Activated CD8-positive, alpha-beta T cell treated with anti-CD3 and anti-CD28 coated beads, Interleukin-2, amount 10 ng/mL, durations not matched to agents 7 days and 5 days (primary cell): ENCODE measurements at regions not wholly inside any gene's neighbourhood (a gene's known extent, or its start where the extent isn't known, plus 50 kb on each side); places are given as distances from the start of the nearest gene placed in this dataset.

Experiments
- ATAC-seq: fragments of 150-1000 bp; cut with Tn5 transposase; one replicate; pipeline ENCODE4 v1.10.0; 2021; ENCODE audit warnings: moderate library complexity
- CTCF ChIA-PET: fragments of 350-600 bp; sonication (Branson Sonifier 250); formaldehyde crosslinking; loops from one replicate; lab custom pipeline; 2021; ENCODE audit warnings: antibody characterized with exemption; lab: Charles Lee
- POLR2A ChIA-PET: fragments of 350-600 bp; sonication (Branson Sonifier 250); formaldehyde crosslinking; loops from one replicate; lab custom pipeline; 2021; ENCODE audit warnings: antibody characterized with exemption; lab: Charles Lee
- DNase-seq: peaks from one replicate; pipeline ENCODE4 v3.0.0-alpha.2; 2020
- H3K27ac Mint-ChIP-seq: one replicate; pipeline ENCODE4 v1.8.0; 2021; ENCODE audit warnings: mild to moderate bottlenecking, mixed read lengths
- H3K27me3 Mint-ChIP-seq: one replicate; pipeline ENCODE4 v1.8.0; 2021; ENCODE audit warnings: low read depth, mixed read lengths
- H3K36me3 Mint-ChIP-seq: one replicate; pipeline ENCODE4 v1.8.0; 2021; ENCODE audit warnings: low read depth, mixed read lengths
- H3K4me1 Mint-ChIP-seq: one replicate; pipeline ENCODE4 v1.8.0; 2021; ENCODE audit warnings: low read depth, mixed read lengths
- H3K4me3 Mint-ChIP-seq: one replicate; pipeline ENCODE4 v1.8.0; 2021; ENCODE audit warnings: mild to moderate bottlenecking, mixed read lengths
- H3K9me3 Mint-ChIP-seq: one replicate; pipeline ENCODE4 v1.8.0; 2022; ENCODE audit warnings: mixed read lengths; ENCODE audit not compliant: insufficient read depth

DNA sequence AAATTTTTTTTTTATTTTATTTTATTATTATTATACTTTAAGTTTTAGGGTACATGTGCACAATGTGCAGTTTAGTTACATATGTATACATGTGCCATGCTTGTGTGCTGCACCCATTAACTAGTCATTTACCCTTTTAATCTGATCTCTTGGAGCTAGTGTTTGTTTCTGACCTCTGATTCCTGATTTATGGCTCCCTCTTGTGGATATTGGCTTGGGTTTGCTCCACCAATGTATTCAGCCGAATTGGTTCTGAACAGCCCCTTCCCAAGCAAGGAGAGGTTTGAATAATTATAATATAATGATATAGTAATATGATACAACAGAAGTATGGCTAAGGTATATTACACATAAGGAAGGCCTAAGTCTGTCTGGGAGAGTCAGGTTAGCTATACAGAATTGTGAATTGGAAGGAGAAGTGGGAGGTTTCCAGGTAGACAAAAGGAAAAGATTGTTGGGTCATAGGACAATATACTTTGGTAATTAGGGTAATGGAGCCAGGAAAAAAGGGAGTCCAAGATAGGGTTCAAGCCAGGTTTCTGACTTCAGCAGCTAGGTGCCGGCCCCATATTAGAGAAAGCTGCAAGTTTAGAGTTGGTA, 53.1 kb upstream of the HMCN1 start:
- Mint-ChIP-seq H3K4me3 (no peak overlapping the region), H3K36me3 (no peaks in the 10 kb centered on the region), H3K4me1 (peaks cover 28% of the 10 kb centered on the region), H3K27me3 (peaks cover 6% of the 10 kb centered on the region), H3K9me3 (no peaks in the 10 kb centered on the region), H3K27ac (no peak overlapping the region)
- ChIA-PET POLR2A (interaction anchor here (0.6 to 3.1 kb wide), 3 partner anchors 364 to 636 kb away, joined by 3 to 33 read pairs (median 3); partner anchors contain the start of genes IVNS1ABP and RNF2), CTCF (interaction anchor here (0.6 to 4.7 kb wide), 40 partner anchors 10 to 876 kb away, joined by 3 to 44 read pairs (median 6); partner anchors contain the start of genes IVNS1ABP, SWT1 and TRMT1L)
- ATAC-seq = peak; percentile 67
- peak; percentile 54 for DNase-seq

DNA sequence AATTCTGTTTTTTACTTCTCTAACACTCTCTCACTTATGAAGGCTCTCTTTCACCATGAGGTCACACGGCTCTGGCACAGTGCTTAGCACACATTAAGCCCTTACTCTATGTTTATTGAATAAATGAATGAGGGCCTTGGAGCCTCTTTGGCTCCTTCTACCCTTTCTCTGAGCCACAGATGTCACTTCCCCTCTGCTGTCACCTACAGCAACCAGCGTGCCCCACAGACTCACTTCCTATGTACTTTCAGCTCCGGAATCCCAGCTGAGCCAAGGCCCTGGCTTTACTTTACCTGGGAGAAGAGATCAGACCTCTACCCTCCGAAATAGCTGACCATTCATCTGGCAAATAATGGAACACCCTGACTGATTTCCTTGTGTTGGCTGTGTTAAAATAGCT, 53.7 kb upstream of the HMCN1 start:
- Mint-ChIP-seq H3K4me3 (peak overlapping the region; percentile 4), H3K4me1 (peaks cover 30% of the 10 kb centered on the region), H3K9me3 (no peaks in the 10 kb centered on the region), H3K36me3 (peaks cover 1% of the 10 kb centered on the region), H3K27ac (peak overlapping the region; percentile 79), H3K27me3 (peaks cover 6% of the 10 kb centered on the region)
- DNase-seq (peak; percentile 43), ATAC-seq (peak; percentile 76)
- POLR2A ChIA-PET = interaction anchor here (0.6 to 3.1 kb wide), 3 partner anchors 363 to 635 kb away, joined by 3 to 33 read pairs (median 3); partner anchors contain the start of genes IVNS1ABP and RNF2
- CTCF ChIA-PET = interaction anchor here (0.6 to 4.7 kb wide), 39 partner anchors 10 to 875 kb away, joined by 3 to 44 read pairs (median 6); partner anchors contain the start of genes IVNS1ABP, SWT1 and TRMT1L

DNA sequence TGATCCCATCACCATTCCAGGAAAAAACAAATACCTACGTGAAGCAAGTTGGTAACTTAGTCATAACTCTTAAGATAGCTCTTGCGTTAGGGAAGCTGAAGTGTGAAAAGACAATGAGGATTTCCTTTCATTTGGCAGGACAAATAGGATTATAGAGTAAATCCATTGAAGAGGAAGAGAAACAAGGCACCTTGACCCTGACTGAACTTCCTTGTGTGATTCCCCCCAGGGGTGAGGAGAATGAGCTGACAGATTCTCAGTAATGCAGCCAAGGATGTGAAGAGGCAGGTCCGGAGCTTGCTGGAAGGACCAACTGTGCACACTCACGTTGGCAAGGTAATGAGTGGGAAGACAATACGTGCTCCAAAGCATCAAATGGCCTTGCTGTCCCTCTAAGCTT, 55.0 kb upstream of the HMCN1 start:
- ATAC-seq (no peak), DNase-seq (no peak)
- H3K27me3 Mint-ChIP-seq = peaks cover 2% of the 10 kb centered on the region
- no peak overlapping the region for H3K4me3 Mint-ChIP-seq
- peaks cover 8% of the 10 kb centered on the region for H3K36me3 Mint-ChIP-seq
- no peak overlapping the region for H3K27ac Mint-ChIP-seq
- no peaks in the 10 kb centered on the region for H3K9me3 Mint-ChIP-seq
- POLR2A ChIA-PET = interaction anchor here (0.9 to 3.1 kb wide), 3 partner anchors 43 to 365 kb away, joined by 3 to 33 read pairs (median 3); partner anchors contain the start of gene IVNS1ABP
- CTCF ChIA-PET = interaction anchor here (1.3 to 4.7 kb wide), 11 partner anchors 9 to 510 kb away, joined by 4 to 44 read pairs (median 12); partner anchors contain the start of gene IVNS1ABP
- peaks cover 42% of the 10 kb centered on the region for H3K4me1 Mint-ChIP-seq

DNA sequence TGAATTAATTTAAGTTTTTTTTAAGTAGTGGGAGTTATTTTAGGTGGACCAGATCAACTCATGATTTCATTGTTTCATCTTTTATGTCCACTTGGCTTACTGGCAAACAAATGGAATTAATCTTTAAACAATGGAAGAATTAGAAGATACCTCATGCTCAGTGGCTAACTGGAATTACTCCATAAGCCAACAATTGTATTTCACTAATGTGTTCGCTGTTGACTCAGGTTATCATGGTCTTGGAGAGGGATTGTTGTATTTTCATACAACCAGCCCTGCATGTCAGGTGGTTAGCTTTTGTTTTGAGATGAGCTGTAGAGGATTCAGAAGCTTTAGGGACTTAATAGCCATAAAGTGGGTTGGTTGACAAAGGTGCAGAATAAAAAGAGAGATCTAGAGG, 57.2 kb upstream of the HMCN1 start:
- H3K27ac Mint-ChIP-seq = no peak overlapping the region
- peaks cover 55% of the 10 kb centered on the region for H3K4me1 Mint-ChIP-seq
- H3K9me3 Mint-ChIP-seq = peaks cover 3% of the 10 kb centered on the region
- peaks cover 18% of the 10 kb centered on the region for H3K36me3 Mint-ChIP-seq
- ATAC-seq (no peak), DNase-seq (no peak)
- ChIA-PET POLR2A (no interaction called here), CTCF (interaction anchor here (1.7 to 3.7 kb wide), 3 partner anchors 24 to 359 kb away, joined by 5 to 11 read pairs (median 8); partner anchors contain the start of gene IVNS1ABP)
- H3K4me3 Mint-ChIP-seq = no peak overlapping the region
- no peaks in the 10 kb centered on the region for H3K27me3 Mint-ChIP-seq

DNA sequence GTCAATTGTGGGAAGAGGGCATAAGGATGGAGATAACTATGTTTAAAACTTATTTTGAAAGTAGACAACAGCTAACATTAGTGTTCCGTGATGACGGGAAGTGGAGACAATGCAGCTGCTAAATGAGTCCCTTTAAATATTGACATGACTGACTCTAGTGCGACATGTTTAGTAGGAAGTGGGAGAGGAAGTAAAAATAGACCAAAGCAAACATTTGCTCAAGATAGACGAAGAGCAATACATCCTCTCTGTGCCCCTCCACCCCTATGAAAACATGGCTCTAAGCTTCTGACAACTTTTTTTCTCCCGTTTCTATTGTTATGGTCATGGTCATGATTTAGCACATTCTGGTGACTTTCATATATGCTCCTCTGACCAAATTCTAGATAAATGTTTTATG, 60.0 kb upstream of the HMCN1 start:
- Mint-ChIP-seq H3K4me1 (peaks cover 51% of the 10 kb centered on the region), H3K27me3 (no peaks in the 10 kb centered on the region), H3K27ac (peak overlapping the region; percentile 60), H3K36me3 (peaks cover 18% of the 10 kb centered on the region), H3K4me3 (peak overlapping the region; percentile 17), H3K9me3 (peaks cover 3% of the 10 kb centered on the region)
- DNase-seq (peak; percentile 33), ATAC-seq (peak; percentile 81)
- ChIA-PET POLR2A (interaction anchor here (0.9 to 1.7 kb wide), 3 partner anchors 357 to 361 kb away, joined by 3 to 12 read pairs (median 4); partner anchors contain the start of gene IVNS1ABP), CTCF (interaction anchor here (0.9 to 1.3 kb wide), 4 partner anchors 22 to 357 kb away, joined by 4 to 7 read pairs (median 4); partner anchors contain the start of gene IVNS1ABP)

DNA sequence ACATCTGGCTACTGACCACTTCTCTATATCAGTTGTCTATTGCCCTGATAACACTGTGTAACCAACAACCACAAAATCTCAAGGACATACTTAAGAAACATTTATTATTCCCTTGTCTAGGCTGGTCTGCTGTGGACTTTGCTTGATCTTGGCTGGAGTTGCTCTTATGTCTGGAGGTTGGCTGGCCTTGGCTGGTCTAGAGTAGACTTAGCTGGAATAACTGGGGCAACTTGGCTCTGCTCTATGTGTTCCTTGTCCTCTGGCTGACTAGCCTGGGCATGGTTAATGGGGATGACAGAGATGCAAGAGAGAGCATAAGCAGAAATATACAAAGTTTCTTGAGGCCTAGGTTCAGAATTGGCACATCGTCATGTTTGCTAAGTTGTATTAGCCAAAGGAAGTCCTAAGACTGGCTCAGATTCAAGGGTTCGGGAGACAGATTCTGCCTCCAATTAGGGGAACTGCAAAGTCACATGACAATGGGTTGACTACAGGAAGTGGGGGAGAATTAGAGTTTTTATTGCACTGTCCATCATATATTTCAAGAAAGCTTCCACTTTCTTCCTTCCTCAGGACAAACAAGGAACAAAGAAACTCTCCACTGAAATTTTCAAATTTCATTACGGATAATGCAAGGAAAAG, 61.4 kb upstream of the HMCN1 start:
- ChIA-PET CTCF (interaction anchor here (1.9 to 4.8 kb wide), 3 partner anchors 8 to 355 kb away, joined by 8 to 54 read pairs (median 38); partner anchors contain the start of gene IVNS1ABP), POLR2A (interaction anchor here (1.7 kb wide), 1 partner anchor 355 kb away, joined by 12 read pairs; the partner anchor contains the start of gene IVNS1ABP)
- Mint-ChIP-seq H3K4me1 (peaks cover 53% of the 10 kb centered on the region), H3K27me3 (no peaks in the 10 kb centered on the region), H3K9me3 (peaks cover 3% of the 10 kb centered on the region), H3K36me3 (peaks cover 18% of the 10 kb centered on the region), H3K27ac (no peak overlapping the region), H3K4me3 (no peak overlapping the region)
- no peak for ATAC-seq
- no peak for DNase-seq

DNA sequence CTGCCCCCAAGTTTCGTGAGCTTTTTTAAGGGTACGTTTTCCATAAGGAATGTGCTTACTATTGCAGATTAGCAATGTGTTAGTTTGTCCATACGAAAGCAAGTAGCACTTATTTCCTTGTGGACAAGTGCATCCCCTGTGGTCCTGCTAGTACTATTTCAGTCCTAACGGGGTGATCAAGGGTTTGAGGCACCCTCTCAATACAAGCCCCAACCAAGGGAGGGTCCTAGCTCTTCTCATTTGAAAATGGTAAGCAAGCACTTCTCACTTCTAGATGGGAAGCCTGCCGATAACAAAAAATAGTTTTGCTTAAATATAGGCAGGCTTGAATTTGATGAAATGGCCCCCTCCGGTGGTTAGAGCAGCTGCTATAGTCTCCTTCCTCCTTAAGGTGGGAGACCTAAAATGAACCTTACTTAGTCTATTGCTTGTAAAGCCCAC, 64.0 kb upstream of the HMCN1 start:
- Mint-ChIP-seq H3K4me1 (peaks cover 52% of the 10 kb centered on the region), H3K27me3 (no peaks in the 10 kb centered on the region), H3K9me3 (peaks cover 3% of the 10 kb centered on the region), H3K27ac (no peak overlapping the region), H3K4me3 (no peak overlapping the region), H3K36me3 (peaks cover 14% of the 10 kb centered on the region)
- DNase-seq (peak; percentile 76), ATAC-seq (peak; percentile 74)
- ChIA-PET POLR2A (interaction anchor here (0.8 to 1.7 kb wide), 4 partner anchors 110 to 356 kb away, joined by 3 to 16 read pairs (median 6); partner anchors contain the start of gene IVNS1ABP), CTCF (interaction anchor here (0.7 to 4.8 kb wide), 66 partner anchors 8 to 865 kb away, joined by 3 to 66 read pairs (median 4); partner anchors contain the start of genes IVNS1ABP and SWT1)

DNA sequence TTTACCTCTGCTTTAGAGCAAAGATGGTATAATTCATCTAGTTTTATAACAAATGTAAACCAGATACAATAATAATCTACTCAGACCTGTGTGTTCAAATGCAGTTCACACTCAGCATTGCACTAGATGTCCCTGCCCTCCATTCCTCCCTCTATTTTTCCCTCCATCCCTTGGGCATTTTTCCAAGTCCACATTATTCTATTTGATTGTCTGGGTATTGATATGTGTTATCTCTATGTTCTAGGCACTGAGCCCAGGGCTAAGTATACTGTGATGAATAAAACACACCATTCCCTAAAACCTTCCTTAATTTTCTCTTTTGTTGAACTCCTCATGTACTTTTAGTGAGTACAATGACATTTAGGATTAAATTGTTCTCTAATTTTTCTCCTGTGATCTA, 66.2 kb upstream of the HMCN1 start:
- DNase-seq = no peak
- Mint-ChIP-seq H3K27me3 (no peaks in the 10 kb centered on the region), H3K27ac (no peak overlapping the region), H3K4me1 (peaks cover 41% of the 10 kb centered on the region), H3K36me3 (peaks cover 3% of the 10 kb centered on the region), H3K4me3 (no peak overlapping the region), H3K9me3 (no peaks in the 10 kb centered on the region)
- no peak for ATAC-seq
- CTCF ChIA-PET = no interaction called here
- POLR2A ChIA-PET = no interaction called here

DNA sequence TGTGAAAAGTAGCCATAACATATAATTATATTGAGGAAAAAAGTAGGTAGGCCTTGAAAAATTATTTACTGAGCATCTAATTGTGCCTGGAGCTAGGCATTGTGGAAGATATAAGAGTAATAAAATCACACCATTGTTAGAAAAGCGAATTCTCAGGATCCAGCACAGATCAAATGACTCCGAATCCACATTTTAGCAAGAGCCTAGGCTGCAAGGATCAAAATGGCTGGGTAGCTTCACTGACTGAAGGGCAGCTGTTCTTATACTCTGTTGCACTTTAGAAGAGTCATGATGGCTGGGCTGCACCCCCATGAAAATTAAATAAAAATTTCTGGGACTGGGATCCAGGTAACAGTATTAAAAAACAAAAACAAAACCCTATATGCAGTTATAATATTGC, 67.6 kb upstream of the HMCN1 start:
- ChIA-PET POLR2A (interaction anchor here (1.0 kb wide), 1 partner anchor 350 kb away, joined by 3 read pairs; no protein-coding TSS in a partner anchor), CTCF (interaction anchor here (1.0 to 1.8 kb wide), 3 partner anchors 14 to 71 kb away, joined by 3 to 7 read pairs (median 3); no protein-coding TSS in a partner anchor)
- Mint-ChIP-seq H3K36me3 (no peaks in the 10 kb centered on the region), H3K27ac (no peak overlapping the region), H3K27me3 (no peaks in the 10 kb centered on the region), H3K4me3 (no peak overlapping the region), H3K9me3 (no peaks in the 10 kb centered on the region), H3K4me1 (peaks cover 37% of the 10 kb centered on the region)
- ATAC-seq (no peak), DNase-seq (no peak)

DNA sequence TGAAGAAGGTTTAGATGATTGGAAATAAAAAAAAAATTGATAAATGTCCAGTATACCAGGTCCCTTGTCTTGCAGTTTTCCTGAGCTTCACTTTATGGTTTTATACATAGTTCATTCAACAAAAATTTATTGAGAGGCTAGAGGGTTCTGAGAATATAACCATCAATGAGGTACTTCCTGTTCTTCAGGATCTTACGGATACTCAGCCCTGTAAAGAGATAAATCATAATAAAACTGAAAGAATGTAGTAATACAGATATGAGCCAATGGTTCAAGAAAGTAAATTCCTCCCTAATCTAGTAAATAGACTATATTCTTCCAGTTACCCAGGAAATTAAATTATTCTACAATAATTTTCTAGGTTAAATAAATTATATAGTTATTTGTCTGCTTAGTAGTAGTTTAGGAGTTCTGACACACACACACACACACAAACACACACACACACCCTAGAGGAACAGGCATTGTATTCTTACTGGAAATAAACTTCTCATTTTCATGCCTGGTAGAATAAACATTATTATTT, 70.4 kb upstream of the HMCN1 start:
- DNase-seq = no peak
- Mint-ChIP-seq H3K27me3 (no peaks in the 10 kb centered on the region), H3K4me1 (peaks cover 21% of the 10 kb centered on the region), H3K9me3 (no peaks in the 10 kb centered on the region), H3K36me3 (no peaks in the 10 kb centered on the region), H3K4me3 (no peak overlapping the region), H3K27ac (no peak overlapping the region)
- POLR2A ChIA-PET = no interaction called here
- no peak for ATAC-seq
- CTCF ChIA-PET = interaction anchor here (1.1 to 2.1 kb wide), 3 partner anchors 12 to 69 kb away, joined by 3 to 9 read pairs (median 6); no protein-coding TSS in a partner anchor

DNA sequence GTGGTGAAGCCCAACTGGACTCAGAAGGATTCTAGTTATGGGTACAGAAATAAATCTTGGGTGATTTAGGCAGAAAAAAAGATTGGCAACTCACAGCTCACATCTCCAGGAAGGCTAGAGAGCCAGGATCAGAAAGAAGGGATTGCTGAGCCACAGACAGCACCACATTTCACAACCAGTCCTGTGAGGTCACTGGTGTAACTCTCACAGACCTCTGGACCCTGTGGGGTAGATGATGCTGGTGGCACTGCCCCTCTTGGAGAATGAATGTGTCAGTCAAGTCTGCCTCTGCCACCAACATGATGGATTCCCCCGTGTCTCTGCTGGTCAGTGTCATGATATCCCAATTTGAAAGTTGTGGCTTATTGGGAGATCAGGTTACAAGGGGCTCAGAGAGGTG, 70.9 kb upstream of the HMCN1 start:
- H3K27me3 Mint-ChIP-seq = no peaks in the 10 kb centered on the region
- H3K4me3 Mint-ChIP-seq = no peak overlapping the region
- no peaks in the 10 kb centered on the region for H3K9me3 Mint-ChIP-seq
- peak overlapping the region; percentile 37 for H3K27ac Mint-ChIP-seq
- ATAC-seq (no peak), DNase-seq (no peak)
- ChIA-PET CTCF (interaction anchor here (1.1 to 2.1 kb wide), 4 partner anchors 11 to 346 kb away, joined by 3 to 9 read pairs (median 5); partner anchors contain the start of gene IVNS1ABP), POLR2A (no interaction called here)
- H3K36me3 Mint-ChIP-seq = no peaks in the 10 kb centered on the region
- H3K4me1 Mint-ChIP-seq = peaks cover 17% of the 10 kb centered on the region
